GM10248 (cell line): ENCODE measurements at regions not wholly inside any gene's neighbourhood (a gene's known extent, or its start where the extent isn't known, plus 50 kb on each side); places are given as distances from the start of the nearest gene placed in this dataset.

ENCODE experiments used
- CTCF ChIA-PET: fragments of 300-600 bp; sonication (Branson Sonifier 250); formaldehyde crosslinking; extraction: SDS; loops from one replicate; lab custom pipeline; 2021; ENCODE audit warnings: antibody characterized with exemption; lab: Yijun Ruan, JAX
- POLR2A ChIA-PET: fragments of 350-650 bp; sonication (Branson Sonifier 250); formaldehyde crosslinking; extraction: SDS; loops from one replicate; lab custom pipeline; 2020; ENCODE audit warnings: antibody characterized with exemption; lab: Yijun Ruan, JAX
- DNase-seq: peaks from one replicate; pipeline ENCODE4 v3.0.0; 2012; ENCODE audit errors: extremely low spot score
- CTCF ChIP-seq: IDR thresholded peaks from 2 replicates; pipeline ENCODE4 v1.5.1; 2012; ENCODE audit warnings: mild to moderate bottlenecking, low read depth; ENCODE audit errors: extremely low read depth, missing control alignments, control extremely low read depth

GRCh38 chr1:190711069-190711468 is 233.4 kb upstream of the BRINP3 start:
- TF ChIP-seq CTCF = no peak
- no peak for DNase-seq
- CTCF ChIA-PET = interaction anchor here (1.8 kb wide), 1 partner anchor 31 kb away, joined by 4 read pairs; no protein-coding TSS in a partner anchor
- POLR2A ChIA-PET = no interaction called here

DNA sequence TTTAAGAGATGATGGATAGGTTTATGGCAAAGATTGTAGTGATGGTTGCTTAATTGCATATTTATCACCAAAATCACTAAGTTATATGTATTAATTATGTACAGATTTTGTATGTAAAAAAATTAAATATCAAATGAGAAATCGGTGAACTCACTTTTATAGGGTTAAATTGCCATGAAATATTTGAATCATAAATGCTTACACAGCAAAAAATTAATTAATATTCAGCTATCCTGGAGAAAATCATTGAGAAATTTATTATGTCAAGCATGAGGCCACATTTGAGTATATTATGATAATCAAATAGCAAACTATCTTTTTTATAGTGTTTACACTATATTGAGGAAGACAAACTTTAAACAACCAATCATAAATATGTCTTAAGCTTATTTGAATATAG is 239.4 kb upstream of the BRINP3 start:
- DNase-seq = no peak
- TF ChIP-seq CTCF = no peak
- ChIA-PET POLR2A (no interaction called here), CTCF (interaction anchor here (2.0 kb wide), 1 partner anchor 9 kb away, joined by 5 read pairs; no protein-coding TSS in a partner anchor)

DNA sequence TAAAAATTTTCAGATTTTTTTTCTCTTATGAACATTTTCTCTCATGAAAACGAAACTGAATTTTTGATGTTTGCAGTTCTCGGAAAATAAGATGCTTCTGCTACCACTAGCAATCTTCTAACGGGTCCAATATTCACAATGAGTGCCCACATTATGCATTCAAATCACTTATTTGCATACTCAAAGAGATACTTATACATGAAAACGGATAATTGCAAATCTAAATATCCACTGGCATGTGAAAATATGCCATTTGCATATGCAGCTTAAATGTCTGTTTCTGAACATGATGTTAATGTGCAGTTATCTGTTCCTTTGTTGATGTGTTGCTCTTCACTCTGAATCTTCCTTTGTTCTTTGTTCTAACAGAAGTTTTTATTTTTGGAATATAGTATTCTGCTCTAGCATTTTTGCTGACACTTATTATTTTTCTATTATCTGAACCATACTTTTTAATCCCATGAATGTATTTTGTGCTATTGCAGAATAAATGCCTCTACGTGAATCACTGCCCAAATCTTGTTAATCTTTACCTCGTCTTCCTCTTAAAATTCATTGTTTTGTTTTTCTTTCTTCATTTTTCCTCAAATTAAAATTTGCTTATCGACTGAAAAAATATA is 259.4 kb upstream of the BRINP3 start:
- ChIA-PET CTCF (no interaction called here), POLR2A (no interaction called here)
- TF ChIP-seq CTCF = no peak
- DNase-seq = no peak

- no peak for TF ChIP-seq CTCF
- POLR2A ChIA-PET = no interaction called here
- no peak for DNase-seq
- CTCF ChIA-PET = interaction anchor here (1.1 kb wide), 1 partner anchor 18 kb away, joined by 3 read pairs; no protein-coding TSS in a partner anchor
These were observed 260.7 kb upstream of the BRINP3 start for GRCh38 chr1:190738317-190738716.

DNA sequence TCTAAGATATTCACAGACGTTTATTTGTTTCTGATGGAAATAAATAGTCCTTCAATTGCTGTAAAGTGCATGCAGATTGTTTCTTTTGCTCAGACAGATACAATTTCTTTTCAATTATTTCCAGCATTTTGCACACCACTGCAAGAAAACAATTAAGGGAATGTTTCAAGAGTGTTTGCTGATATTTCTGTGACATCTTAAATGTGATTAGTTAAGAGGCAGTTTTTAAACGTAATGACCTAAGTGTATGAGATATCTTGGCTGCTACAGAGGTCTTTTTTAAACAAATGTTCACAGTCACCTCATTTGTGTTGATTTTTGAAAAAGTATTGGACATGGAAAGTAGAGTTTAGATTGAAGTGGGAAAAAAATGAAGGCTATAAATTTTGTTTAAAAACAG is 262.3 kb upstream of the BRINP3 start:
- no peak for DNase-seq
- ChIA-PET POLR2A (no interaction called here), CTCF (no interaction called here)
- TF ChIP-seq CTCF = no peak

GRCh38 chr1:190747704-190748103 is 270.0 kb upstream of the BRINP3 start:
- DNase-seq = no peak
- no peak for TF ChIP-seq CTCF
- POLR2A ChIA-PET = no interaction called here
- CTCF ChIA-PET = no interaction called here
